ENCODE measurements at regions not wholly inside any gene's neighbourhood (a gene's known extent, or its start where the extent isn't known, plus 50 kb on each side); places are given as distances from the start of the nearest gene placed in this dataset.
"Not testable (repeated sequence)": the region's sequence is repeated elsewhere in the genome, so short reads cannot be mapped to it uniquely, and the experiment has no call there.

DNA sequence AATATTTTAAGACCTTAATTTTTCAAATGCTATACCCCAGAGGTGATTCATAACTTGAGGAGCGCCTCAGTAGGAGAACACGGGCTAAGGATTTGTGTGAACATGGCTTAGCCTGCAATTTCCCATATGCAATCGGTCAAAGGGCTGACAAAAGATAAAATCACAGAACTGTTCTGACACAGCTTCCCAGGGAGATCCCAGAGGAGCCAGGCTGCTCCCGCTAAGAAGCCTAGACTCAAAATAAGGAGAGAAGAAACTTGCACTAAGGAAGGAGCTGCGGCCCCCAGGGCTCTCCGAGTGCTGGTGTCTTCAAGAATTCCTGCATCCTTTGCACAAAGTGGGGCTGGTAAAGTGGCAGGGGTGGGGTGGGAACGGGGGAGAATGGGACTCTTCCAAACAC, 106.3 kb upstream of the DLG1 start:
- no peak overlapping the region for H3K27ac Mint-ChIP-seq

DNA sequence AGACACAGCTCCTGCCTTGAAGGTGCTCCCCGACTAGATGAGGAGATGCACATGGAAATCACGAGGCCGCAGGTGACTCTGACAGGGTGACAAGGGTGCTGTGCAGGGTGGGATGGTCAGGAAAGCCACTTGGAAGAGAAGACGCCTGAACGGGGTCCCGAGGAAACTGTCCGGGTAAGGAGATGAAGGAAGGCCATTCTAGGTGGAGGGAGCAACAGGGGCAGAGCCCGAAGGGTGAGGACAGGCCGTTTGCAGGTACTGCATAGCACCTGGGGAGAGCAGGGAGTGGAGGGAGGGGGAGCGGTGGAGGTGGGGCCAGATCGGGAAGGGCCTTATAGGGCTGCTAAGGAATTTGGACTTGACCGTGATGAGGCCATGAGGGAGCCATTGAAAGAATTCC, 105.6 kb upstream of the DLG1 start:
- H3K4me1 Mint-ChIP-seq (ENCODE audit: low read depth) = no peaks in the 10 kb centered on the region
- no peak overlapping the region for H3K4me3 Mint-ChIP-seq
- no peak overlapping the region for H3K27ac Mint-ChIP-seq
- H3K9me3 Mint-ChIP-seq = no peaks in the 10 kb centered on the region
- peaks cover 4% of the 10 kb centered on the region for H3K27me3 Mint-ChIP-seq
- no peaks in the 10 kb centered on the region for H3K36me3 Mint-ChIP-seq (ENCODE audit: low read depth)

More for the DNA sequence above, 106.3 kb upstream of the DLG1 start:
- Mint-ChIP-seq H3K36me3 (ENCODE audit: low read depth) (no peaks in the 10 kb centered on the region), H3K4me3 (no peak overlapping the region), H3K9me3 (no peaks in the 10 kb centered on the region), H3K4me1 (ENCODE audit: low read depth) (no peaks in the 10 kb centered on the region), H3K27me3 (peaks cover 4% of the 10 kb centered on the region)

DNA sequence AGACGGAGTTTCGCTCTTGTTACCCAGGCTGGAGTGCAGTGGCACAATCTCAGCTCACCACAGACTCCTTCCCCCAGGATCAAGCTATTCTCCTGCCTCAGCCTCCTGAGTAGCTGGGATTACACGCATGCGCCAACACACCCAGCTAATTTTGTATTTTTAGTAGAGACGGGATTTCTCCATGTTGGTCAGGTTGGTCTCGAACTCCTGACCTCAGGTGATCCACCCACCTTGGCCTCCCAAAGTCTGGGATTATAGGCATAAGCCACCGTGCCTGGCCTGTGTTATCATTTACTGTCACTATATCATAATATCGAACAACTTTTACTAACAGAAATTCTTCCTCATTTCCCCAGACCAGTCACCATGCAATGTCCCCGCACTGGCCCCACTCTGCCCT, 104.0 kb upstream of the DLG1 start:
- not testable (repeated sequence) for H3K4me3 Mint-ChIP-seq; H3K9me3 Mint-ChIP-seq; H3K36me3 Mint-ChIP-seq (ENCODE audit: low read depth)

DNA sequence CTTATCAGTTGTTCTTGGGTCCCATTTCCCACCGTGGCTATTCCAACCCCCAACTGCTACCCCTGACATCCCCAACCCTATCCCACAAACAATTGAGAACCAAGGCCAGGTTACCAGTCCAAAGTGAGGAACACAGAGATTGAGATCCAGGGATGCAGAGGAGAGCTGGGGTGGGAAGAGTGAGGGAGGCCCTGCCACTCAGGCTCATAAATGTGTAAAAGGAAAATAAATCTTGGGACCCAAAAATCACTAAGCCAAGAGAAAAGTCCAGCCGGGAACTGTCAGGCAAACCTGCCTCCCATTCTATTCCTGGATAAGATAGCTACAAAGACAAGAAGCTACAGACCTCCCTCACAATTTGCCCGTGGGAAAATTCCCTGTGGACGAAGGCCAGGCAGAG, 101.1 kb upstream of the DLG1 start:
- Mint-ChIP-seq H3K27ac (peak overlapping the region; percentile 26), H3K4me1 (ENCODE audit: low read depth) (peaks cover 28% of the 10 kb centered on the region), H3K9me3 (no peaks in the 10 kb centered on the region), H3K36me3 (ENCODE audit: low read depth) (no peaks in the 10 kb centered on the region), H3K4me3 (no peak overlapping the region), H3K27me3 (no peaks in the 10 kb centered on the region)

More for the DNA sequence above, 104.0 kb upstream of the DLG1 start:
- peaks cover 16% of the 10 kb centered on the region for H3K4me1 Mint-ChIP-seq (ENCODE audit: low read depth)
- not testable (repeated sequence) for H3K27me3 Mint-ChIP-seq, H3K27ac Mint-ChIP-seq

DNA sequence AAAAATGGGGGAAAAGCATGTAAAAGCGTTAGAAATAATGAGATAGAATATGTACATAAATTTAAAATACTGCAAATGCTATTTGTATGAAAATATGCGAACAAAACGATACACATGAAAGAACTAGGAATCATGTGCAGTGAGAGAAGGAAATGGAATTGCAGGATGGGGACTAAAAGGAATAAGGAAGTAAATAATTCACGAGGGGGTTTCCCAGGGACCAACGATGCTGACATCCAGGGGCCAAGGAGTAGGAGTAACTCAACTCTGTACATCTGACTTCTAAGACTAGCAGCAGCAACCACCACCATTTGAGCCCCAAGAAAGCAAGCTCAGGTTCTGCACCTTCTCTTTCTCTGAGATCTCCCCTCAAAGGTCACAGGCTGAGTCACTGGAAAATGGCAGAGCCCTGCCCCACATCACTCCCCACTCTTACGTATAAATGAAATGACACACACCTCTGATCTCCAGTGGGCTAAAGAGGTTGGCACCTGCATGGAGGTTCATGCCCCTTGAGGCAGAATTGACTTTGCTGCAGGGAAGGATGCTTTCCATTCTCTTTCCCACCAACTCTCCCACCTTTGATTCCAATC, 100.0 kb upstream of the DLG1 start:
- no peaks in the 10 kb centered on the region for H3K9me3 Mint-ChIP-seq
- H3K27me3 Mint-ChIP-seq = peaks cover under 1% of the 10 kb centered on the region
- H3K27ac Mint-ChIP-seq = peak overlapping the region; percentile 78
- no peak overlapping the region for H3K4me3 Mint-ChIP-seq
- H3K36me3 Mint-ChIP-seq (ENCODE audit: low read depth) = no peaks in the 10 kb centered on the region
- peaks cover 38% of the 10 kb centered on the region for H3K4me1 Mint-ChIP-seq (ENCODE audit: low read depth)

DNA sequence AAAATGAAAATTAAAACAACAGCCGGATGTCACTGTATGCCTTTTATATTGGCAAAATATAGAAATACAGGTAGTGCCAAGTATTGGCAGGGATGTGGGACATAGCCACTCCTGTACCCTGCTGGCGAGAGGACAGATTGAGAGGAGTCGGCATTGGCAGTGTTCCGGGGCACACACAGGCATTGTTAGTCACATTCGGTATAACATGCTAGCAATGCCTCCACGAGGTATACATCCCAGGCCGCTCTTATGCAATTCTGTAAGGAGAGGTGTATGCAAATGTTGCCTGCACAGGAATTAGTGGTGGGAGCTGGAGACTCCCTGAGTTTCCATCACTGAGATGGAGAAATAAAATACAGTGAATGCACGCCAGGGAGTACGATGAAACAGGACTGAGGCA, 99.4 kb upstream of the DLG1 start:
- H3K27ac Mint-ChIP-seq = peak overlapping the region; percentile 64
- no peak overlapping the region for H3K4me3 Mint-ChIP-seq
- no peaks in the 10 kb centered on the region for H3K36me3 Mint-ChIP-seq (ENCODE audit: low read depth)
- peaks cover 3% of the 10 kb centered on the region for H3K27me3 Mint-ChIP-seq
- no peaks in the 10 kb centered on the region for H3K9me3 Mint-ChIP-seq
- peaks cover 39% of the 10 kb centered on the region for H3K4me1 Mint-ChIP-seq (ENCODE audit: low read depth)

DNA sequence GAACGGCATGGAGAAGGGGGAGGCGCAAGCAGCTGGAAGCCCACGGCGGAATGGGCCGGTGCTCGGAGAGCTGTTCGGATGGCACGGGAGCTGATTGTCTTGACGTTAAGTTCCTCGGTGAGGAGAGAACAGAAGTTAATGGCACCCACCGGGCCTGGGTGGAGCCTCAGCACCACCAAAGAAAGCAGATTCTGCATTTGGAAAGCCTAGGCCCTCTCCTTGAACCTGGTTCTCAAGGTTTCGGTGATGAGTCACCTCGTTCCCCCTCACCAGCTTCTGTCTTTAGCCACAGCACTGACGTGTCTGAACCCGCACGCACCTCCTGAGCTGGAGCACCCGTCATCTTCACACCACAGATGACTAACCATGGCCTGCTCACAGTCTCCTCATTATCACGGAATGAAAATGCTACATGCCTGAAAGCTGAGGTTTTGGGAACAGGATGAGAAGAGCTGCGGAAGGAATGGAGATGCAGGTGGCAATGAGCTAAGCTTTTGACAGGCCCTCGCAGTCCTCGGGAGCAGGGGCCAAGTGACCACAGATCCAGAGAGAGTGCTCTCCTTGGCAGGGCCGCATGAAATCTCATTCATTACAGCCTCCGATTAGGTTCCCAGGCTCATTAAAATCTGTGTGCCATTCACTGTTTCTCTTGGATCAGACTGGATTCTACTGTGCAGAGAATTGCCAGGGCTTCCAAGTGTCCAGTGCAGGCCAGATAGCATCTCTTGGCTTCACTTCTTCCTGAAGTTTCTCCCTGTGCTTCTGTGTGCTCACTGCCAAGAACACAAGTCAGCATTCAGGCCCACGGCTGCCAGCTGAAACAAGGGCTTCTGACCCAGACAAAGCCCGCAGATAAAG, 96.3 kb upstream of the DLG1 start:
- peak overlapping the region; percentile 73 for H3K27ac Mint-ChIP-seq
- H3K9me3 Mint-ChIP-seq = no peaks in the 10 kb centered on the region
- no peak overlapping the region for H3K4me3 Mint-ChIP-seq
- no peaks in the 10 kb centered on the region for H3K36me3 Mint-ChIP-seq (ENCODE audit: low read depth)
- peaks cover 9% of the 10 kb centered on the region for H3K27me3 Mint-ChIP-seq
- H3K4me1 Mint-ChIP-seq (ENCODE audit: low read depth) = peaks cover 39% of the 10 kb centered on the region

DNA sequence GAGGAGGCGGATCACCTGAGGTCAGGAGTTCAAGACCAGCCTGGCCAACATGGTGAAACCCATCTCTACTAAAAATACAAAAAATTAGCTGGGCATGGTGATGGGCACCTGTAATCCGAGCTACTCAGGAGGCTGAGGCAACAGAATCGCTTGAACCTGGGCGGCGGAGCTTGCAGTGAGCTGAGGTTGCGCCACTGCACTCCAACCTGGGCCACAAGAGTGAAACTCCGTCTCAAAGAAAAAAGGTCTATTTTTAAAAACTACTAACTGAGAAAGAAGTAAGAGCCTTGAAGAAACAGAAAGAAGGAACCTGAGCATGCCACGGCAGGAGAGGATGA, 95.7 kb upstream of the DLG1 start:
- H3K4me1 Mint-ChIP-seq (ENCODE audit: low read depth) = peaks cover 39% of the 10 kb centered on the region
- H3K4me3 Mint-ChIP-seq; H3K9me3 Mint-ChIP-seq; H3K36me3 Mint-ChIP-seq (ENCODE audit: low read depth); H3K27me3 Mint-ChIP-seq: not testable (repeated sequence)
- peak overlapping the region; percentile 73 for H3K27ac Mint-ChIP-seq

DNA sequence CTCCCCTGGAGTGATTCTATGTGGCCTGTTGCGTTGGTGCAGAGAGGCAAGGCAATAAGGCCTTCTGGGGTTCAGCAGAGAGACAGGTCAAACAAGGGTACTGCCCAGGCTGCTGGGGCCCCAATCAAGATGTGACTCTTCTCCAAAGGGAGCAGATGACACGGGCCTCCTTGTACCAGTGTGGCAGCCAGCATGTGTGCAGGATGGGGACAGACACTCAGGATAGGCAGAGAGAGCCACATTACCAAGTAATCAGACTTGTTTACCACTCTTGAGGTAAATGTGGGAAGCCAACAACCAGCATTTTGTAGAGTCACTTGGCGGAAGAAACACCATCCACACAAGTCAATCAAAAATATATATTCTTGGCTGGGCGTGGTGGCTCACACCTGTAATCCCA, 95.3 kb upstream of the DLG1 start:
- no peaks in the 10 kb centered on the region for H3K9me3 Mint-ChIP-seq
- H3K4me1 Mint-ChIP-seq (ENCODE audit: low read depth) = peaks cover 36% of the 10 kb centered on the region
- H3K36me3 Mint-ChIP-seq (ENCODE audit: low read depth) = no peaks in the 10 kb centered on the region
- no peak overlapping the region for H3K4me3 Mint-ChIP-seq
- peaks cover 9% of the 10 kb centered on the region for H3K27me3 Mint-ChIP-seq
- peak overlapping the region; percentile 72 for H3K27ac Mint-ChIP-seq

DNA sequence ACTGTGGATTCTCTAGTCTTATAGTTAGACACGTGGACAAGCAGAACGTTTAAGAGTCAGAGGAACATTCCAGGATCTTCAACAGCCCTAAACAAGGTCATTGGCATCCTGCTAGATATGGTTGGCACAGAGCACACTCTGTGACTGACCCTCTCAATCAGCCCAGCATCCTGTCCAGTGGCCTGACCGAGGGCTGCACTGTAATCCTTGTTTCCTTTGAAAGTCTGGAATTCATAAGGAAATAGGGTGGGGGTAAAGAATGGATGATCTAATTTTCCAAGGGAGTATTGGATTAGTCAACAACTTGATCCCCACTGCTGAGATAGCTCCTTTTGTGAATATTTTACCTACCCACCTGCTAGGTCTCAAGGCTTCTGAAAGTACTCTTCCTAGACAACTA, 94.5 kb upstream of the DLG1 start:
- no peak overlapping the region for H3K4me3 Mint-ChIP-seq
- H3K9me3 Mint-ChIP-seq = no peaks in the 10 kb centered on the region
- peaks cover 28% of the 10 kb centered on the region for H3K4me1 Mint-ChIP-seq (ENCODE audit: low read depth)
- no peak overlapping the region for H3K27ac Mint-ChIP-seq
- peaks cover 9% of the 10 kb centered on the region for H3K27me3 Mint-ChIP-seq
- no peaks in the 10 kb centered on the region for H3K36me3 Mint-ChIP-seq (ENCODE audit: low read depth)

DNA sequence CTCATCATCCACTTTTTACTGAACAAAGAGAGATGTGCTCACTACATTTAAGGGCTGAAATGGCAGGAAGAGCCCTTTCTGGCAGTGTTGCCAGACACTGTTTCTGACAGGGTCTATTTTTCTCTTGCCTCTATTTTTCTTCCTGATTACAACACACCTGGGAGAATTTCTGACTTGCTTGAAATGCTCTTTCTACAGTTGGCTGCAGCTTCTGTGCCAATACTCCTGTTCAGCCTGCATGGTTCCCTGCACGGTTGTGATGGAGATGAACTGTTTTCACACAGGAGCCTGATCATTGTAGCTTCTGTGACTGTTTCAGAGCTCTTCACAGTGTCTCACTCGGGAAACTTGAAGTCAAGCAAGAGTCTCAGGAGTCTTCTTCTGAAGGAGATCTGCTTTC, 83.0 kb upstream of the DLG1 start:
- Mint-ChIP-seq H3K4me3 (no peak overlapping the region), H3K4me1 (ENCODE audit: low read depth) (no peaks in the 10 kb centered on the region), H3K27me3 (no peaks in the 10 kb centered on the region), H3K27ac (no peak overlapping the region), H3K9me3 (no peaks in the 10 kb centered on the region), H3K36me3 (ENCODE audit: low read depth) (no peaks in the 10 kb centered on the region)

DNA sequence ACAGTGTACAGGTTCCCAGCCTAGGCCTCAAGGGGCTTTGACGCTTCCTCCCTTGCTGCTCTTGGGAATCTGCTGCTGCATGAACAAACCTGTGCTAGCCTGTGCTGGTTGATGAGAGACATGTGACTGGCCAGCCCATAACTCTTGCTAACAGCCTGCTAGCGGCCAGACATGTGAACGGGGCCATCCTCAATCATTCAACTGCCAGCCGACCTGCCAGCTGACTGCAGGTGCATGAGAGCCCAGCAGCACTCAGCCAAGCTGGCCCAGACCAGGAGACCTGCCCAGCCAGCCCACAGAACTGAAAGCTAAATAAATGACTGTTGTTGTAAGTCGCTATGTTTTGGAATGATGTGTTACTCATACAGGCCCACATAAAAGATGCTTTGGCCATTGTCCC, 82.4 kb upstream of the DLG1 start:
- no peak overlapping the region for H3K27ac Mint-ChIP-seq
- H3K4me3 Mint-ChIP-seq = no peak overlapping the region
- H3K27me3 Mint-ChIP-seq = peaks cover 4% of the 10 kb centered on the region
- H3K9me3 Mint-ChIP-seq = no peaks in the 10 kb centered on the region
- H3K36me3 Mint-ChIP-seq (ENCODE audit: low read depth) = no peaks in the 10 kb centered on the region
- no peaks in the 10 kb centered on the region for H3K4me1 Mint-ChIP-seq (ENCODE audit: low read depth)

DNA sequence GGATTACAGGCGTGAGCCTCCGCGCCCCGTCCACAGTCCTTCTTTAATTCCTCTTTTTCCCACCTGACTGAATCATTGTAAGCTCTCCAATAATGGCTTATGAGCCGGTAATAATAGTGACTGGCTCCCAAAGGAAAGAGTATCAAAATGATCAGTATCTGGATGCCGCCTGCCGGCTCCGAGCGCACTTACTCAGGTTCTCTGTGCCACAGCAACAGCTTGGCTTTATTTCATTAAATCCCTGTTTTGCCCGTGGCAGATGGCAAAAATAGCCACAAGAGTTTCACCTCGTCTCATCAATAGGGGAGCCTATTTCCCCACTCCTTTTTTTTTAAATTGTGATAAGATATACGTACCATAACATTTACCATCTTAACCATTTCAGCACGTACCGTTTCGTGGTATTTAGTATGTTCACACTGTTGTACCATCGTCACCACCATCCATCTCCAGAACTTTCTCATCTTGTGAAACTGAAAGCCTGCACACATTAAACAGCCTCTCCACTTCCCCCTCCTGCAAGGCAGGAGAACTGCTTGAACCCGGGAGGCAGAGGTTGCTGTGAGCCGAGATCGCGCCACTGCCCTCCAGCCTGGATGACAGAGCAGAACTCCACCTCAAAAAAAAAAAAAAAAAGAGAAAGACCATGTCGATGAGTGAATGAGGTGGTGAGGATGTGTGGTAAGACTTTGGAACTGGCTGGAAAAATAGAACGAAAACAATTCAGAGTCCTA, 80.7 kb upstream of the DLG1 start:
- no peak overlapping the region for H3K4me3 Mint-ChIP-seq
- H3K27me3 Mint-ChIP-seq = peaks cover 5% of the 10 kb centered on the region
- no peaks in the 10 kb centered on the region for H3K36me3 Mint-ChIP-seq (ENCODE audit: low read depth)
- no peaks in the 10 kb centered on the region for H3K9me3 Mint-ChIP-seq
- H3K27ac Mint-ChIP-seq = no peak overlapping the region
- H3K4me1 Mint-ChIP-seq (ENCODE audit: low read depth) = no peaks in the 10 kb centered on the region

DNA sequence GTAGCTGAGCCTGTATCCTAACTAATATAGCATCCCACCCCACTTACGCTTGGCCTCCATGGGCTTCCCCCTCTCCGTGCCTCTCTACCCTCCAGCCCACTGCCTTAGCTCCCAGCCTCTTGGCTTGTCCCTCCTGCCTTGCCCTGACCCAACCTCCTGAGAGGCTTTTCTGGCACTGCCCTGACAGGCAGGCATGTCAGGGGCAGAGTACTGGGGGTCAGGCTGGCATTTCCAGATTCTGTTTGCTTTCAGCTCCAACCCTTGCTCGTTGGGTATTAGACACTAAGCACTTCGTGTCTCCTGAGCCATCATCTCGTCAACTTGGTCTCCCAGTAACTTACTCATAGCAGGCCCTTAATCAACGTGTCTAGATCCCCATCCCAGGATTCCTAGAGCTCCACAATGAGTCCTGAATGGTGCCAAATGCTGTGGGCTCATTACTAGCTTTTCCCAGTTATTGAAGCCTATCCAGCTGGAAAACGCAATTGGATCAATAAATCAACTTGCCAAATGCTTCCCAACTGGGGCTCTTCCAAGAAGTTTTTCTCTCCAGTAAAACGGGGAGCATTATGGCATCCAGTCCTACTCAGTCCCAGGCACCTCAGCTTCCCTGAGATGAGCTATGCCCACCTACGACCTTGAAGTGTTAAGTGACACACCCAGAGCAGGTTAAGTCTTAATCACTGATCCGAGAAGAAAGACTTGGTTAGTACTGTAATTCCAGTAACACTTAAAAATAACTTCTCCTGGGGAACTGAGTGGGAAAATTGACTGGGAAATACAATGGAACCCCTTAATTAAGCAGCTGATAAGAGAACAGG, 78.5 kb upstream of the DLG1 start:
- no peak overlapping the region for H3K27ac Mint-ChIP-seq
- no peaks in the 10 kb centered on the region for H3K4me1 Mint-ChIP-seq (ENCODE audit: low read depth)
- peaks cover 9% of the 10 kb centered on the region for H3K27me3 Mint-ChIP-seq
- no peaks in the 10 kb centered on the region for H3K36me3 Mint-ChIP-seq (ENCODE audit: low read depth)
- H3K4me3 Mint-ChIP-seq = no peak overlapping the region
- H3K9me3 Mint-ChIP-seq = no peaks in the 10 kb centered on the region

DNA sequence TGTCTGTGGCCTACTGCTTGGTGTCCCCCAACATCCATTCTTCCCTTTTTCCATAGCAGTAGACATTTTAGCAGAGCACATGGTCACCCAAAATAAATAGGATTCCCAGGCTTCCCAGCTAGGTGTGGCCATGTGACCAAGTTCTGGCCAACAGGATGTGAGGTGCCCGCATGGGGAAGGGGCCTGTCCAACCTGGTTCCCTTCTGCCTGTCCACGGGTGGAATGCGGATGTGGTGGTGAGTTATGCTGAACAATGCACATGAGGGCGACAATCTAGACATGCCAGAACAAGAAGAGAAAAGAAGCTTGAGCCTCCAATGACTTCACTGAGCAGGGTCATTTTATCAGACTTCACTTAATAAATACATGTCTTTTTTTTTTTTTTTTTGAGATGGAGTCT, 77.6 kb upstream of the DLG1 start:
- no peaks in the 10 kb centered on the region for H3K9me3 Mint-ChIP-seq
- no peak overlapping the region for H3K4me3 Mint-ChIP-seq
- no peaks in the 10 kb centered on the region for H3K36me3 Mint-ChIP-seq (ENCODE audit: low read depth)
- H3K27ac Mint-ChIP-seq = no peak overlapping the region
- no peaks in the 10 kb centered on the region for H3K4me1 Mint-ChIP-seq (ENCODE audit: low read depth)
- peaks cover 9% of the 10 kb centered on the region for H3K27me3 Mint-ChIP-seq
